Fibroblast of the aortic adventitia (primary cell): ENCODE measurements at regions not wholly inside any gene's neighbourhood (a gene's known extent, or its start where the extent isn't known, plus 50 kb on each side); places are given as distances from the start of the nearest gene placed in this dataset. TPM values are rescaled to one million over a fixed set of nuclear protein-coding genes. Genes with fewer than 3 reads are reported as not detected.

Source experiments
- DNase-seq: peaks from one replicate; pipeline ENCODE4 v3.0.0-alpha.2; 2010; ENCODE audit warnings: low read depth
- H3K4me3 ChIP-seq: 2 replicates; pipeline ENCODE4 v1.5.1; 2011; ENCODE audit warnings: low read depth, mild to moderate bottlenecking, control low read depth, low read length, moderate library complexity
- CTCF ChIP-seq: IDR thresholded peaks from 2 replicates; pipeline ENCODE4 v1.5.1; 2011; ENCODE audit warnings: mild to moderate bottlenecking, low read length, control low read depth, inconsistent platforms; ENCODE audit not compliant: insufficient read depth
- small RNA-seq: library from RNA; depleted of rRNA; stranded (forward); fragments of <200 nt; gene quantifications from one replicate; pipeline ENCODE3, GENCODE V24; 2012

DNA sequence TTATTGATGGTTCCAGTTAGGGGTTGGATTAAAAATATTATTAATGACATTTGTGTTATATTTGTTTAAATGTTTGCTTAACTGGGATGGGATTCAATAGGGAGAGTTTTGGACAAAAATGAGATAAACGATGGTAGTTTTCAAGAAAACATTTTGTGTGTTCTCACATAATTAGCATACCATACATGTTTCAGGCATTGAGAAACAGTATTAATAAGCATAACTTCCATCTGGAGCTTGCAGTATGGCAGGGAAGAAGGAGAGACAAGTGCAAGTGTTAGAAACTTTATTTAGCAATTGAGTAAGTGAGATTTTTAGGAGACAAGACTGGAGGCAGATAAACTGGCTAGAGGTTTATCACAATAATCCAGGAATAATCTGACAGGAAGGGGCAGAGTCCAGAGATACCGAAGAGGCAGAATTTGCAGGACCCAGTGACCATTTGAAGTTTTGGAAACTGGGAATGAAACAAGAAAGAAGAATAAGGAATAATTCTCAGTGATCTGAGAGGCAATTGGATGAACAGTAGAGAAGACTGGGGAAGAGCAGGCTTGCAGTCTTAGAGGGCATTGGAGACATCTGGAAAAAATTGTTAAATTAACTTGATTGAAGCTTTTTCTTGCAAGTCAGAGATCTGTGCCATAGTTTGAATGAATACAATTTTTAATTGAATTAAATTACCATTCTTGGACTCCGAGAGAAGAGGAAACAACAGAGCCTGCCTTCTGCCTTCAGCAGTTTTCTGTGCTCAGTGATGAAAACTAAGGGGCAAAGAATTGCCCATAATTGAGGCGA lies 73.0 kb upstream of the PTCHD4 start:
- no peak for TF ChIP-seq CTCF
- no peak overlapping the region for H3K4me3 ChIP-seq
- peak; percentile 19 for DNase-seq

GRCh38 chr6:48183178-48183577 lies 72.2 kb upstream of the PTCHD4 start:
- TF ChIP-seq CTCF, result no peak
- no peak overlapping the region for H3K4me3 ChIP-seq
- DNase-seq, result no peak

DNA sequence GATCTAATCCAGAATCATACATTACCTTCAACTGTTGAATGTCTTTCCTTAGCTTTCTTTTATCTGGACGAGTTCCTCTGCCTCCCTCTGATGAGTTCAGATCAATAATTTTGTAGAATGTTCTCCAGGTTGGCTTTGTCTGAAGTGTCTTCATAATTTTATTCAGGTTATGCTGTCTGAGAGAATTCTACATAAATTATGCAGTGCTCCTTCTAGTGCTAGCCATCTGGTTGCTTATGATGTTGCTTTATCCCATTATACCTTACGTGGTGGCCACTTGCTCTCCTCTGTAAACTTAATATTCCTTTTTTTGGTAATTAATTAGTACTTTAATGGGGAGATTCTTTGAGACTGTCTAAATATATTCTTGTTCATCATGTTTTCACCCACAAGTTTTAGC lies 67.7 kb upstream of the PTCHD4 start:
- no peak for DNase-seq
- H3K4me3 ChIP-seq, result no peak overlapping the region
- TF ChIP-seq CTCF, result no peak

DNA sequence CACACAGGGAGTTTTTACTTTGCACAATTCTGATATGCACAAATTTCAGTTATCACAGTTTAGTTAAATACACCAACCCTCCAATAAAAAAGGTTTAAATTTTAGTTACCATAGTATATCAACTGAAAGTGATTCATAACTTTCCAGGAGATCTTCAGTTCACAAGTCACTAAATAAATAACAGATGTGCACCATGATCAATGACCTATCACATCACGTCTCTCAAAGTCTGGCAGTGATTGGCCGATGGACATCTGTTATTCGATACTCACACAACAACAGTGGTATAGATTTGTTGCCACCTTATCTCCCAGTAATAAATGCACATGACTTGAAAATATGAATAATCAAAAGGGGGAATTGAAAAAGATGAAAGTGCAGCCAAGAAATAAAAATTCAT lies 66.8 kb upstream of the PTCHD4 start:
- TF ChIP-seq CTCF, result no peak
- no peak for DNase-seq
- no peak overlapping the region for H3K4me3 ChIP-seq

DNA sequence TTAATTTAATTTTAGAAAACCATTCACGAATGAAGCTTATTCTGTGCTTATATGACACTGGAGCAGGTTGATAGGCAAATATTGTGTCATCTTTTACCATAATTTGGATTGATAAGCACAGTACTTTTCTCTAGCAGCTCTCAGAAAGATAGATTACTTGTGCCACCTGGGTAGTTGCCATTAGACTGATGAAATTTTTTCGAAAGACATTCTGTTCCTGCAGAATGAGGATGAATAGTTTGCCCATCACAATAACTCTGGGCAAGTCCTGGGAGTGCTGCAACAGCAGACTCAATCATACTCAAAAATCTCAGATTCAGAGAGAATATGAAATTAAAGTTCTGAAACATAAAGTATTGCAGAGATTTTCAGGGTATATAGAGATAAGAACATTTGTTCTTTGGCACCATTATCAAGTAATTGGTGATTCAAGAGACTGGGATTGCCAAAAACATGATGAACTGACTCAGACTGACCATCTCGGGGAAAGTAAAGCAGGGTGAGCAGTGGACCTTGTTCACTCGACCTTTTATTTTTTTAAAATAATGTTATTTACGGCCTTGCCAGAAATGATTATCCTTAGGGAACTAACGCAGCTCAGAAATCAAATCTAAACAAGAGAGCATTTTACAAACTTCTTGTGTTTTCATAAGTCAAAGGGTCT lies 65.8 kb upstream of the PTCHD4 start:
- peak; percentile 48 for DNase-seq
- no peak overlapping the region for H3K4me3 ChIP-seq
- no peak for TF ChIP-seq CTCF

- no peak for TF ChIP-seq CTCF
- DNase-seq, result no peak
Measured at GRCh38 chr6:48169635-48170034, 58.6 kb upstream of the PTCHD4 start.

More at GRCh38 chr6:48169635-48170034, 58.6 kb upstream of the PTCHD4 start:
- H3K4me3 ChIP-seq, result no peak overlapping the region

Small RNAs in the stretch of these regions (small RNA-seq; reads per million reads assigned to genes)
- gene FO393413.1, result not detected
- not detected for gene RNU7-65P
